Naive thymus-derived CD4-positive, alpha-beta T cell (primary cell): ENCODE measurements at regions not wholly inside any gene's neighbourhood (a gene's known extent, or its start where the extent isn't known, plus 50 kb on each side); places are given as distances from the start of the nearest gene placed in this dataset.

Source experiments
- ATAC-seq: fragments of 150-1000 bp; cut with Tn5 transposase; 2 replicates; pipeline ENCODE4 v1.10.0; 2021; ENCODE audit warnings: mild to moderate bottlenecking, moderate library complexity
- CTCF ChIA-PET: fragments of 350-600 bp; sonication (Branson Sonifier 250); formaldehyde crosslinking; loops from one replicate; lab custom pipeline; 2021; ENCODE audit warnings: antibody characterized with exemption; lab: Charles Lee
- POLR2A ChIA-PET: fragments of 350-600 bp; sonication (Branson Sonifier 250); formaldehyde crosslinking; loops from one replicate; lab custom pipeline; 2021; ENCODE audit warnings: antibody characterized with exemption, inconsistent platforms; lab: Charles Lee
- DNase-seq, 9 donors: peaks; one replicate each; pipeline versions ENCODE4 v3.0.0 to v3.0.0-alpha.2; 2020 to 2022; ENCODE audit warnings: mixed read lengths in 1 of 9
- H3K27ac ChIP-seq: one replicate; pipeline ENCODE4 v1.7.0; 2013; ENCODE audit warnings: mild to moderate bottlenecking, low read depth, low read length, moderate library complexity
- H3K27me3 ChIP-seq, 2 donors: one replicate each; pipeline ENCODE4 v1.7.0; 2013; ENCODE audit warnings: low read length in 2 of 2, mild to moderate bottlenecking in 2 of 2, moderate library complexity in 2 of 2; ENCODE audit not compliant: control insufficient read depth in 2 of 2, insufficient read depth in 2 of 2
- H3K36me3 ChIP-seq, 3 experiments: 1 replicate in 2 of 3; 2 replicates in 1 of 3; pipeline ENCODE4 v1.7.0; 2013; ENCODE audit warnings: low read length in 3 of 3, mild to moderate bottlenecking in 3 of 3, moderate library complexity in 1 of 3; ENCODE audit not compliant: insufficient read depth in 3 of 3, control insufficient read depth in 2 of 3
- H3K4me1 ChIP-seq, 2 donors: one replicate each; pipeline ENCODE4 v1.7.0; 2013; ENCODE audit warnings: low read length in 2 of 2, mild to moderate bottlenecking in 2 of 2, moderate library complexity in 1 of 2; ENCODE audit not compliant: control insufficient read depth in 2 of 2, insufficient read depth in 2 of 2
- H3K4me3 ChIP-seq: 2 replicates; pipeline ENCODE4 v1.7.0; 2013; ENCODE audit warnings: mild to moderate bottlenecking, low read length
- H3K9me3 ChIP-seq, 3 experiments: 1 replicate in 2 of 3; 2 replicates in 1 of 3; pipeline ENCODE4 v1.7.0; 2013; ENCODE audit warnings: low read length in 3 of 3; ENCODE audit not compliant: control insufficient read depth in 2 of 3
- H3K27ac Mint-ChIP-seq, 9 donors: one replicate each; pipeline ENCODE4 v1.8.0; 2020 to 2022; ENCODE audit warnings: mixed read lengths in 9 of 9, mild to moderate bottlenecking in 8 of 9, moderate library complexity in 5 of 9, inconsistent platforms in 2 of 9
- H3K27me3 Mint-ChIP-seq, 5 donors: one replicate each; pipeline ENCODE4 v1.8.0; 2021 to 2022; ENCODE audit warnings: mixed read lengths in 5 of 5, mild to moderate bottlenecking in 1 of 5
- H3K36me3 Mint-ChIP-seq, 5 donors: one replicate each; pipeline ENCODE4 v1.8.0; 2020 to 2022; ENCODE audit warnings: mixed read lengths in 5 of 5, mild to moderate bottlenecking in 3 of 5, inconsistent platforms in 1 of 5
- H3K4me1 Mint-ChIP-seq, 7 donors: one replicate each; pipeline ENCODE4 v1.8.0; 2020 to 2022; ENCODE audit warnings: mixed read lengths in 7 of 7, mild to moderate bottlenecking in 3 of 7, inconsistent platforms in 1 of 7
- H3K4me3 Mint-ChIP-seq, 10 donors: one replicate each; pipeline ENCODE4 v1.8.0; 2020 to 2022; ENCODE audit warnings: mild to moderate bottlenecking in 10 of 10, mixed read lengths in 10 of 10, moderate library complexity in 6 of 10, inconsistent platforms in 2 of 10
- H3K9me3 Mint-ChIP-seq, 11 donors: one replicate each; pipeline ENCODE4 v1.8.0; 2020 to 2022; ENCODE audit warnings: mixed read lengths in 11 of 11, mild to moderate bottlenecking in 4 of 11, inconsistent platforms in 1 of 11, moderate library complexity in 1 of 11
- intact Hi-C, 2 donors: fragments of 100-400 bp; cut with micrococcal nuclease; formaldehyde crosslinking; loops; one replicate each; pipeline ENCODE4 v1.15.1; 2023

GRCh38 chr2:5510082-5510481 is 182.1 kb upstream of the SOX11 start:
- no peaks in the 10 kb centered on the region for H3K4me1 Mint-ChIP-seq
- ChIA-PET POLR2A (no interaction called here), CTCF (no interaction called here)
- intact Hi-C loops = no loop called here
- Histone ChIP-seq H3K27me3 (no peaks in the 10 kb centered on the region), H3K9me3 (peaks cover 0 to 8% (median 0%) of the 10 kb centered on the region in 3 experiments), H3K36me3 (no peaks in the 10 kb centered on the region), H3K4me3 (no peak overlapping the region), H3K4me1 (no peaks in the 10 kb centered on the region), H3K27ac (no peak overlapping the region)
- no peaks in the 10 kb centered on the region for H3K9me3 Mint-ChIP-seq
- H3K36me3 Mint-ChIP-seq = no peaks in the 10 kb centered on the region
- no peak for DNase-seq
- no peaks in the 10 kb centered on the region for H3K27me3 Mint-ChIP-seq
- H3K27ac Mint-ChIP-seq = no peak overlapping the region
- peak; percentile 14 for ATAC-seq
- no peak overlapping the region for H3K4me3 Mint-ChIP-seq

GRCh38 chr2:5515693-5516092 is 176.5 kb upstream of the SOX11 start:
- ATAC-seq (no peak), DNase-seq (no peak)
- H3K27me3 ChIP-seq = no peaks in the 10 kb centered on the region
- ChIA-PET POLR2A (no interaction called here), CTCF (no interaction called here)
- Mint-ChIP-seq H3K4me3 (no peak overlapping the region), H3K27ac (no peak overlapping the region), H3K9me3 (no peaks in the 10 kb centered on the region), H3K36me3 (no peaks in the 10 kb centered on the region), H3K27me3 (no peaks in the 10 kb centered on the region), H3K4me1 (no peaks in the 10 kb centered on the region)
- H3K4me1 ChIP-seq = no peaks in the 10 kb centered on the region
- intact Hi-C loops = no loop called here
- no peak overlapping the region for H3K4me3 ChIP-seq
- no peak overlapping the region for H3K27ac ChIP-seq
- H3K36me3 ChIP-seq = no peaks in the 10 kb centered on the region
- no peaks in the 10 kb centered on the region for H3K9me3 ChIP-seq

GRCh38 chr2:5519286-5519685 is 172.9 kb upstream of the SOX11 start:
- no peak overlapping the region for H3K4me3 Mint-ChIP-seq
- H3K27me3 Mint-ChIP-seq = no peaks in the 10 kb centered on the region
- no peaks in the 10 kb centered on the region for H3K4me1 Mint-ChIP-seq
- CTCF ChIA-PET = no interaction called here
- Histone ChIP-seq H3K4me1 (no peaks in the 10 kb centered on the region), H3K36me3 (no peaks in the 10 kb centered on the region), H3K9me3 (no peaks in the 10 kb centered on the region), H3K4me3 (no peak overlapping the region), H3K27me3 (no peaks in the 10 kb centered on the region), H3K27ac (no peak overlapping the region)
- H3K36me3 Mint-ChIP-seq = no peaks in the 10 kb centered on the region
- intact Hi-C loops = no loop called here
- DNase-seq = no peak
- POLR2A ChIA-PET = no interaction called here
- H3K27ac Mint-ChIP-seq = no peak overlapping the region
- H3K9me3 Mint-ChIP-seq = peaks cover 0 to 5% (median 0%) of the 10 kb centered on the region in 11 donors
- no peak for ATAC-seq

GRCh38 chr2:5520463-5520972 is 171.7 kb upstream of the SOX11 start:
- Histone ChIP-seq H3K27me3 (no peaks in the 10 kb centered on the region), H3K4me3 (no peak overlapping the region), H3K4me1 (no peaks in the 10 kb centered on the region), H3K27ac (no peak overlapping the region), H3K9me3 (no peaks in the 10 kb centered on the region), H3K36me3 (no peaks in the 10 kb centered on the region)
- POLR2A ChIA-PET = no interaction called here
- CTCF ChIA-PET = no interaction called here
- ATAC-seq = no peak
- DNase-seq = no peak
- Mint-ChIP-seq H3K27me3 (no peaks in the 10 kb centered on the region), H3K27ac (no peak overlapping the region), H3K4me1 (no peaks in the 10 kb centered on the region), H3K4me3 (no peak overlapping the region), H3K9me3 (peaks cover 0 to 5% (median 0%) of the 10 kb centered on the region in 11 donors), H3K36me3 (no peaks in the 10 kb centered on the region)
- intact Hi-C loops = no loop called here

- DNase-seq (no peak), ATAC-seq (no peak)
- Mint-ChIP-seq H3K4me1 (no peaks in the 10 kb centered on the region), H3K9me3 (peaks cover 0 to 5% (median 0%) of the 10 kb centered on the region in 11 donors), H3K27ac (no peak overlapping the region), H3K36me3 (no peaks in the 10 kb centered on the region), H3K4me3 (no peak overlapping the region), H3K27me3 (no peaks in the 10 kb centered on the region)
- CTCF ChIA-PET = no interaction called here
- H3K4me1 ChIP-seq = no peaks in the 10 kb centered on the region
- intact Hi-C loops = no loop called here
- H3K9me3 ChIP-seq = no peaks in the 10 kb centered on the region
- H3K4me3 ChIP-seq = no peak overlapping the region
- H3K27me3 ChIP-seq = no peaks in the 10 kb centered on the region
- POLR2A ChIA-PET = no interaction called here
- no peaks in the 10 kb centered on the region for H3K36me3 ChIP-seq
- H3K27ac ChIP-seq = no peak overlapping the region
Measured at GRCh38 chr2:5521461-5521860, 170.7 kb upstream of the SOX11 start.

DNA sequence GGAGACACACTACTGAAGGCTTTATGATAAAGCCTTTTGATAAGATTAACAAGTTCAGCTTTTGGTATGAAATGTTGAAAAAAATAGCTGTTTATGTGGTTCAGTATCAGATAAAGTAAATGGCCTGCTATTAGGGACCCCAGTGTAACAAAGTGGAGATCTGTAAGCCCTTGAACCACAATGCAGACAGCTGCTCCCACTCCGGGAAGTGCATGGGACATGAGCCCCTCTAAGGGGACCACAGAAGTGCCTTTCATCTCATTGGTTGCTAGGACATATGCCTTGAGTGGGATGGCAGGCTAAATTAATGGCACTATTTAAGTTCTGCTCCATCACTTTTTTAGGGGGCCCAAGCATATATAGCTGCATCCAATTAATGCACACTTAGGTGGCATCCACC is 167.6 kb upstream of the SOX11 start:
- H3K27ac ChIP-seq = no peak overlapping the region
- no peaks in the 10 kb centered on the region for H3K9me3 ChIP-seq
- H3K36me3 ChIP-seq = no peaks in the 10 kb centered on the region
- no peak for ATAC-seq
- ChIA-PET CTCF (no interaction called here), POLR2A (no interaction called here)
- H3K4me1 Mint-ChIP-seq = no peaks in the 10 kb centered on the region
- peaks cover 0 to 5% (median 0%) of the 10 kb centered on the region in 11 donors for H3K9me3 Mint-ChIP-seq
- intact Hi-C loops = no loop called here
- H3K36me3 Mint-ChIP-seq = no peaks in the 10 kb centered on the region
- no peak overlapping the region for H3K4me3 Mint-ChIP-seq
- H3K27me3 Mint-ChIP-seq = no peaks in the 10 kb centered on the region
- H3K4me1 ChIP-seq = no peaks in the 10 kb centered on the region
- no peak overlapping the region for H3K4me3 ChIP-seq
- DNase-seq = no peak
- no peak overlapping the region for H3K27ac Mint-ChIP-seq
- no peaks in the 10 kb centered on the region for H3K27me3 ChIP-seq

DNA sequence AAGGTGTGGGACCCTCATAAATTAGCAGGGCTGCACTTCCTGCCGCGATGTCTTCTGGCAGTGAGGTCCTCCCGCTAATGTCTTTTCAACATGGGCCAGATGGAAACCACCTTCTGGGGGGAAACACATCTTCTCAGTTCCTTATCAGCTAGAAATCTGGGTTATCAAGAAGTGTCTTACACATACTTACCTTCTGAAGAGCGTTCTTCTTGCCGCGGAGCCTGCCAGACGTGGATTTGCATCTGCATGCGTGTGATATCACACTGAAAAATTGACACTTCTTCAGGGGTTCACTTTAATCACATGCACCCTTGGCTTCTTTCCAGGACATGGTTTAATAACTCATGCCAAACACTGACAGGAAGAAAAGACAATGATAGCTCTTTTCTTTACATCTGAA is 163.5 kb upstream of the SOX11 start:
- DNase-seq = no peak
- intact Hi-C loops = no loop called here
- Histone ChIP-seq H3K9me3 (no peaks in the 10 kb centered on the region), H3K4me1 (no peaks in the 10 kb centered on the region), H3K27me3 (no peaks in the 10 kb centered on the region), H3K36me3 (no peaks in the 10 kb centered on the region), H3K4me3 (no peak overlapping the region), H3K27ac (no peak overlapping the region)
- Mint-ChIP-seq H3K4me1 (no peaks in the 10 kb centered on the region), H3K27me3 (no peaks in the 10 kb centered on the region), H3K9me3 (peaks cover 0 to 4% (median 0%) of the 10 kb centered on the region in 11 donors), H3K27ac (no peak overlapping the region), H3K4me3 (no peak overlapping the region), H3K36me3 (no peaks in the 10 kb centered on the region)
- no peak for ATAC-seq
- ChIA-PET CTCF (no interaction called here), POLR2A (no interaction called here)
